BJ (cell line): ENCODE measurements at regions not wholly inside any gene's neighbourhood (a gene's known extent, or its start where the extent isn't known, plus 50 kb on each side); places are given as distances from the start of the nearest gene placed in this dataset.

Experiments used
- CTCF ChIA-PET: fragments of 350-600 bp; formaldehyde crosslinking; extraction: SDS; loops from one replicate; lab custom pipeline; 2021; ENCODE audit warnings: antibody characterized with exemption, inconsistent platforms; lab: Yijun Ruan, JAX
- POLR2A ChIA-PET: fragments of 300-600 bp; sonication (Branson Sonifier 250); formaldehyde crosslinking; extraction: SDS; loops from one replicate; lab custom pipeline; 2021; ENCODE audit warnings: antibody characterized with exemption; lab: Charles Lee
- DNase-seq: peaks from one replicate; pipeline ENCODE4 v3.0.0-alpha.2; 2011; ENCODE audit warnings: low read depth
- H3K27me3 ChIP-seq: 2 replicates; pipeline ENCODE4 v1.6.0; 2011; ENCODE audit warnings: low read length; ENCODE audit not compliant: control insufficient read depth, insufficient read depth
- H3K36me3 ChIP-seq: 2 replicates; pipeline ENCODE4 v1.5.1; 2011; ENCODE audit warnings: low read length; ENCODE audit not compliant: control insufficient read depth, insufficient read depth
- H3K4me3 ChIP-seq: 2 replicates; pipeline ENCODE4 v1.5.1; 2011; ENCODE audit warnings: low read depth, mild to moderate bottlenecking, control low read depth, low read length
- TF ChIP-seq, protein P1 (sequence below): IDR thresholded peaks from 2 replicates; pipeline ENCODE4 v1.5.1; 2011; ENCODE audit warnings: low read depth, mild to moderate bottlenecking, control low read depth, inconsistent platforms, low read length, moderate library complexity; ENCODE audit not compliant: insufficient read depth

DNA sequence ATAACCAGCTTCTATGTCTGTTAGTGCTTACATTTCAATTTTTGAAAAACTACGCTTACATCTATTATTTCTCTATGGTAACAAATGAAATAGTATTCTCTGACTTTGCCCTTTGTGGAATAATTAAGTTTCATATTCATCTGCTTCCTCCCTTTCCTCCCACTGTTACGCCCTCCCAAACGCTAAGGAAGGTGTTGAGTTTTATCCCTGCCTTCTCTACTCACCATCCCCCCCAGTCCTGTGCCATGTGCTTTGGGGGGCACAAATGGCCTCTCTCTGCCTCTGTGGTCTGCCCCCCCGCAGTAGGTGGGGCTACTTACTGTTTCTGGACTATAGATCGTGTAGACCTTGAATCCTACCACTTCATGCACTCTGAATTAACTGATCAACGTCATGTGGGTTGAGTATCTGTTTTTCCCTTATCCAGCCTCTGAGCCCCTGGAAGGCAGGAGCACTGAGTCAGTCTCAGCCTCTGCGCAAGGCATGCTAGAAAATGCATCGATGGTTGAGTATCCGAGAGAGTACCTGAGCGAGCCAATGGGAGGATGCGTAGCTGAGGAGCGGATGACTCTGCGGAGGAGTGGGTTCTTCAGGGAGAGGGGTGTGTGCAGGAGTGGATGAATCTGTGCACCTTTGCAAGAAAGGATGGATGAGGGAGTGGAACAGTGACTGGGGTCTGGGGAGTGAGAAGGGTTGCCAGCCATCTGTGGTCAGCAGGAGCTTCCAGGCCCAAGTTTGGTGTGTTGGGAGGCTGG, 114.5 kb upstream of the RTL1 start:
- H3K27me3 ChIP-seq: no peaks in the 10 kb centered on the region
- CTCF ChIA-PET: no interaction called here
- H3K4me3 ChIP-seq: no peak overlapping the region
- H3K36me3 ChIP-seq: 0 out of 2 replicates have a peak, but pooled peaks cover 4% of the 10 kb centered on the region
- no peak for DNase-seq
- POLR2A ChIA-PET: no interaction called here
- TF ChIP-seq, protein P1, sequence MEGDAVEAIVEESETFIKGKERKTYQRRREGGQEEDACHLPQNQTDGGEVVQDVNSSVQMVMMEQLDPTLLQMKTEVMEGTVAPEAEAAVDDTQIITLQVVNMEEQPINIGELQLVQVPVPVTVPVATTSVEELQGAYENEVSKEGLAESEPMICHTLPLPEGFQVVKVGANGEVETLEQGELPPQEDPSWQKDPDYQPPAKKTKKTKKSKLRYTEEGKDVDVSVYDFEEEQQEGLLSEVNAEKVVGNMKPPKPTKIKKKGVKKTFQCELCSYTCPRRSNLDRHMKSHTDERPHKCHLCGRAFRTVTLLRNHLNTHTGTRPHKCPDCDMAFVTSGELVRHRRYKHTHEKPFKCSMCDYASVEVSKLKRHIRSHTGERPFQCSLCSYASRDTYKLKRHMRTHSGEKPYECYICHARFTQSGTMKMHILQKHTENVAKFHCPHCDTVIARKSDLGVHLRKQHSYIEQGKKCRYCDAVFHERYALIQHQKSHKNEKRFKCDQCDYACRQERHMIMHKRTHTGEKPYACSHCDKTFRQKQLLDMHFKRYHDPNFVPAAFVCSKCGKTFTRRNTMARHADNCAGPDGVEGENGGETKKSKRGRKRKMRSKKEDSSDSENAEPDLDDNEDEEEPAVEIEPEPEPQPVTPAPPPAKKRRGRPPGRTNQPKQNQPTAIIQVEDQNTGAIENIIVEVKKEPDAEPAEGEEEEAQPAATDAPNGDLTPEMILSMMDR: no peak

DNA sequence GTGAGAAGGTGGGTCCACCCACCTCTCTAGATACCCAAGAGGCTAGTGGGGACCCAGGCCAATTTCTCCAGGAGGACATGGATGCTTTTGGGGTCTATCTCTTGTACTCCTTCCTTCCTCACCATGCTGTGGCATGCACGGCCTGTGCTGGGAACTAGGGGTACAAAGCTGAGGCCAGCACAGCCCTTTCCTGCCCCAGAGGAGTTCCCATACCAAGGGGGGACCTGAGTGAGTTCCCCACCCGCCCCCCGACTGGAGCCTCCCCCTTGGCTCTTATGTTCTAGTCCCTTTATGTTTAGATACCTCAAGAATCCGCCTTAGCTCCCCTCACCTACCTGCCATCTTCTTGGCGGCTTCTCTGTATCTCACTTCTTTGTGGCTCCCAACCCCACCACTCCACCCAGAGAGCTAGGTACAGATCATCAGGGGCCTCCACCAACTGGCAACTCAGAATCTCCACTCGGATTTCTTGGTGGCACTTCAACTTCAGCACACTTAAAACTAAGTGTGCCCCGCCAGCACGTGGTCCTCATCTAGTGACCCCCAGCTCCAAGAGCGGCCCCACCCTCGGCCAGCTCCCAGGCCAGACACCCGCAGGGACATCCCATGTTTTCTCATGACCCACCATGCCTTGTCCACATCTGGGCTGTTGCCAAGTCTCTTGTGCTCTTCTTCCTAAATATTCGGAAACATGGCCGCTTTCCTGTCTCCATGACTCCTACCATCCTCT, 115.2 kb upstream of the RTL1 start:
- H3K4me3 ChIP-seq: no peak overlapping the region
- H3K27me3 ChIP-seq: no peaks in the 10 kb centered on the region
- 0 out of 2 replicates have a peak, but pooled peaks cover 4% of the 10 kb centered on the region for H3K36me3 ChIP-seq
- DNase-seq: no peak
- TF ChIP-seq, protein P1: no peak
- POLR2A ChIA-PET: no interaction called here
- CTCF ChIA-PET: no interaction called here

DNA sequence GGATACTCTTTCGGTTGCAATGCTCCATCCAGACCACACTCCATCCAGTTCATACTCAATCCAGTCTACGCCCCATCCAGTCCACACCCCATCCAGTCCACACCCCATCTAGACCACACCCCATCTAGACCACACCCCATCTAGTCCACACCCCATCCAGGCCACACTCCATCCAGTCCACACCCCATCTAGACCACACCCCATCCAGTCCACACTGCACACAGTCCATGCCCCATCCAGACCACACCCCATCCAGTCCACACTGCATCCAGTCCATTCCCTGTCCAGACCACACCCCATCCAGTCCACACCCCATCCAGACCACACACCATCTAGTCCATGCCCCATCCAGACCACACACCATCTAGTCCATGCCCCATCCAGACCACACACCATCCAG, 116.0 kb upstream of the RTL1 start:
- H3K4me3 ChIP-seq: no peak overlapping the region
- H3K36me3 ChIP-seq: peaks cover 6% of the 10 kb centered on the region
- POLR2A ChIA-PET: no interaction called here
- TF ChIP-seq, protein P1: no peak
- no peaks in the 10 kb centered on the region for H3K27me3 ChIP-seq
- DNase-seq: no peak
- CTCF ChIA-PET: no interaction called here

DNA sequence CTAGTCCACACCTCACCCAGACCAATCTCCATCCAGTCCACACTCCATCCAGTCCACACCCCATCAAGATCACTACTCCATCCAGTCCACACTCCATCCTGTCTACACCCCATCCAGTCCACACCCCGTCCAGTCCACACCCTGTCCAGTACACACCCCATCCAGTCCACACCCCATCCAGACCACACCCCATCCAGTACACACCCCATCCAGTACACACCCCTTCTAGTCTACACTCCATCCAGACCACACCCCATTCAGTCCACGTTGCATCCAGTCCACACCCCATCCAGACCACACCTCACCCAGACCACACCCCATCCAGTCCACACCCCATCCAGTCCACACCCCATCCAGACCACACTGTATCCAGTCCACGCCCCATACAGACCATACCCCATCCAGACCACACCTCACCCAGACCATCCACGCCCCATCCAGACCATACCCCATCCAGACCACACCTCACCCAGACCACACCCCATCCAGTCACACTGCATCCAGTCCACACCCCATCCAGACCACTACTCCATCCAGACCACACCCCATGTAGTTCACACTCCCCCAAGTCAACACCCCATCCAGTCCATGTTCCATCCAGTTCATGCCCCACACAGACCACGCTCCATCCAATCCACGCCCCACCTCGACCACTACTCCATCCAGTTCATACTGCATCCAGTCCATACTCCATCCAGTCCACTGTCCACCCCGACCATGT, 116.6 kb upstream of the RTL1 start:
- Histone ChIP-seq H3K36me3 (peaks cover 12% of the 10 kb centered on the region), H3K27me3 (no peaks in the 10 kb centered on the region), H3K4me3 (no peak overlapping the region)
- ChIA-PET POLR2A (no interaction called here), CTCF (no interaction called here)
- no peak for DNase-seq
- TF ChIP-seq, protein P1: no peak

DNA sequence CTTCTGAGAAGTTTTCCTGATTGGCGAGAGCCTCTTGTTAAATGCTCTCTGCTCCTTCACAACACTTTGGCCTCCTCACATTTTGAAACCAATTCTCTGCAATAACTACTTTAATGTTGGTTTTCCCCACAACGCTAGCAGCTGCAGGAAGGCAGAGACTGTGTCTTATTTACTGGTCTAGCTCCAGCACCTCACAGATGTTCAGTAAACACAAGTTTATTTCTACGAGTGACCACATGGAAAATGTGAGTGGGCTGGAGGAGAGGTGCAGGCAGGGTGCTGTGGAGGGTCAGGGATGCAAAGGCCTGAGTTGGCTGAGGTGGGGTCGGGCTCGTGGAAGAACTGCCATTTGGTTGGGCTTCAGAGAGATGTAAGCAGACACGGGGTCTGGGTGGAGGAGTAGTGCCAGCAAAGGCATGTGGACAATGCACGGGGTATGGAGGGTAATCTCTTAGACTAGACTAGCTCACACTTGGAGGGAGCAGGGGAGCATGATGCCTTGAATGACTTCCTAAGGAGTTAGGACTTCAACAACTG, 117.4 kb upstream of the RTL1 start:
- Histone ChIP-seq H3K4me3 (no peak overlapping the region), H3K27me3 (no peaks in the 10 kb centered on the region), H3K36me3 (peaks cover 13% of the 10 kb centered on the region)
- POLR2A ChIA-PET: no interaction called here
- DNase-seq: no peak
- TF ChIP-seq, protein P1: no peak
- CTCF ChIA-PET: no interaction called here
